ENCODE measurements at regions not wholly inside any gene's neighbourhood (a gene's known extent, or its start where the extent isn't known, plus 50 kb on each side); places are given as distances from the start of the nearest gene placed in this dataset.

DNA sequence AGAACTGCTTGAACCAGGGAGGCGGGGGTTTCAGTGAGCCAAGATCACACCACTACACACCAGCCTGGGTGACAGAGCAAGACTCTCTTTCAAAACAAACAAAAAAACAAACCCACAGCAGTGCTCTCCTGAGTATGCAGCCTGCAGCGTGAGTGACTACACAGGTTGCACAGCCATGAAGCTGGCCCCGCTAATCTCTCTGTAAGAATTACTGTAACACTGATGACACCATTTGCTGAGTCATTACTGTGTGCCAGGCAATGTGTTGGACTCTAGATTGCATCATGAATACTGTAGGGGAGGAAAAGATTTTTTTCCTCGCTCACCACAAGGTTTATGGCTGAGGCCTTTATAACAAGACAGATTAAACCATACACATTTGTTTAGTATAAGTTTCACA, 118.6 kb upstream of the ATP8B1 start:
- TF ChIP-seq FOSL1 (IDR thresholded peaks at IDR 0.05; ENCODE audit: low read depth) (peak; percentile 61), EZH2 (IDR thresholded peaks at IDR 0.05) (no peak), POLR2A (IDR thresholded peaks at IDR 0.05; ENCODE audit: borderline replicate concordance, extremely low read depth, insufficient read depth, insufficient read length) (no peak), YY1 (IDR thresholded peaks at IDR 0.05; ENCODE audit: extremely low read depth, insufficient replicate concordance, low read depth, low read length) (no peak)
- TF ChIP-seq, protein P1, sequence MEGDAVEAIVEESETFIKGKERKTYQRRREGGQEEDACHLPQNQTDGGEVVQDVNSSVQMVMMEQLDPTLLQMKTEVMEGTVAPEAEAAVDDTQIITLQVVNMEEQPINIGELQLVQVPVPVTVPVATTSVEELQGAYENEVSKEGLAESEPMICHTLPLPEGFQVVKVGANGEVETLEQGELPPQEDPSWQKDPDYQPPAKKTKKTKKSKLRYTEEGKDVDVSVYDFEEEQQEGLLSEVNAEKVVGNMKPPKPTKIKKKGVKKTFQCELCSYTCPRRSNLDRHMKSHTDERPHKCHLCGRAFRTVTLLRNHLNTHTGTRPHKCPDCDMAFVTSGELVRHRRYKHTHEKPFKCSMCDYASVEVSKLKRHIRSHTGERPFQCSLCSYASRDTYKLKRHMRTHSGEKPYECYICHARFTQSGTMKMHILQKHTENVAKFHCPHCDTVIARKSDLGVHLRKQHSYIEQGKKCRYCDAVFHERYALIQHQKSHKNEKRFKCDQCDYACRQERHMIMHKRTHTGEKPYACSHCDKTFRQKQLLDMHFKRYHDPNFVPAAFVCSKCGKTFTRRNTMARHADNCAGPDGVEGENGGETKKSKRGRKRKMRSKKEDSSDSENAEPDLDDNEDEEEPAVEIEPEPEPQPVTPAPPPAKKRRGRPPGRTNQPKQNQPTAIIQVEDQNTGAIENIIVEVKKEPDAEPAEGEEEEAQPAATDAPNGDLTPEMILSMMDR (IDR thresholded peaks at IDR 0.05 in 2 of 3, conservative IDR thresholded peaks at IDR 0.05 in 1 of 3; ENCODE audit: borderline replicate concordance in 1 of 3, insufficient read depth in 1 of 3, low read depth in 2 of 3, low read length in 2 of 3), result no peak
- TF ChIP-seq, protein P2, sequence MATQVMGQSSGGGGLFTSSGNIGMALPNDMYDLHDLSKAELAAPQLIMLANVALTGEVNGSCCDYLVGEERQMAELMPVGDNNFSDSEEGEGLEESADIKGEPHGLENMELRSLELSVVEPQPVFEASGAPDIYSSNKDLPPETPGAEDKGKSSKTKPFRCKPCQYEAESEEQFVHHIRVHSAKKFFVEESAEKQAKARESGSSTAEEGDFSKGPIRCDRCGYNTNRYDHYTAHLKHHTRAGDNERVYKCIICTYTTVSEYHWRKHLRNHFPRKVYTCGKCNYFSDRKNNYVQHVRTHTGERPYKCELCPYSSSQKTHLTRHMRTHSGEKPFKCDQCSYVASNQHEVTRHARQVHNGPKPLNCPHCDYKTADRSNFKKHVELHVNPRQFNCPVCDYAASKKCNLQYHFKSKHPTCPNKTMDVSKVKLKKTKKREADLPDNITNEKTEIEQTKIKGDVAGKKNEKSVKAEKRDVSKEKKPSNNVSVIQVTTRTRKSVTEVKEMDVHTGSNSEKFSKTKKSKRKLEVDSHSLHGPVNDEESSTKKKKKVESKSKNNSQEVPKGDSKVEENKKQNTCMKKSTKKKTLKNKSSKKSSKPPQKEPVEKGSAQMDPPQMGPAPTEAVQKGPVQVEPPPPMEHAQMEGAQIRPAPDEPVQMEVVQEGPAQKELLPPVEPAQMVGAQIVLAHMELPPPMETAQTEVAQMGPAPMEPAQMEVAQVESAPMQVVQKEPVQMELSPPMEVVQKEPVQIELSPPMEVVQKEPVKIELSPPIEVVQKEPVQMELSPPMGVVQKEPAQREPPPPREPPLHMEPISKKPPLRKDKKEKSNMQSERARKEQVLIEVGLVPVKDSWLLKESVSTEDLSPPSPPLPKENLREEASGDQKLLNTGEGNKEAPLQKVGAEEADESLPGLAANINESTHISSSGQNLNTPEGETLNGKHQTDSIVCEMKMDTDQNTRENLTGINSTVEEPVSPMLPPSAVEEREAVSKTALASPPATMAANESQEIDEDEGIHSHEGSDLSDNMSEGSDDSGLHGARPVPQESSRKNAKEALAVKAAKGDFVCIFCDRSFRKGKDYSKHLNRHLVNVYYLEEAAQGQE (IDR thresholded peaks at IDR 0.05; ENCODE audit: low read depth), result no peak
- TF ChIP-seq, protein P3, sequence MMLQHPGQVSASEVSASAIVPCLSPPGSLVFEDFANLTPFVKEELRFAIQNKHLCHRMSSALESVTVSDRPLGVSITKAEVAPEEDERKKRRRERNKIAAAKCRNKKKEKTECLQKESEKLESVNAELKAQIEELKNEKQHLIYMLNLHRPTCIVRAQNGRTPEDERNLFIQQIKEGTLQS (IDR thresholded peaks at IDR 0.05), result peak; percentile 85
- TF ChIP-seq, protein P4, sequence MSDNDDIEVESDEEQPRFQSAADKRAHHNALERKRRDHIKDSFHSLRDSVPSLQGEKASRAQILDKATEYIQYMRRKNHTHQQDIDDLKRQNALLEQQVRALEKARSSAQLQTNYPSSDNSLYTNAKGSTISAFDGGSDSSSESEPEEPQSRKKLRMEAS (IDR thresholded peaks at IDR 0.05), result peak; percentile 35; the same call in 1 of the 2 replicates
